GM18868 (cell line): ENCODE measurements at regions not wholly inside any gene's neighbourhood (a gene's known extent, or its start where the extent isn't known, plus 50 kb on each side); places are given as distances from the start of the nearest gene placed in this dataset.

ENCODE experiments used
- ATAC-seq: cut with Tn5 transposase; IDR thresholded peaks from one replicate; pipeline ENCODE4 v1.9.1; 2021; ENCODE audit warnings: mild to moderate bottlenecking, moderate library complexity; ENCODE audit not compliant: unreplicated experiment

GRCh38 chr17:53353919-53354351, 468.8 kb upstream of the KIF2B start:
- ATAC-seq: no peak

GRCh38 chr17:53344778-53345177, 477.9 kb upstream of the KIF2B start:
- ATAC-seq: no peak

GRCh38 chr17:53336281-53336680, 486.4 kb upstream of the KIF2B start:
- no peak for ATAC-seq

GRCh38 chr17:53335443-53335842, 487.3 kb upstream of the KIF2B start:
- no peak for ATAC-seq

GRCh38 chr17:53330756-53331155, 492.0 kb upstream of the KIF2B start:
- ATAC-seq: no peak

GRCh38 chr17:53321651-53322050, 501.1 kb upstream of the KIF2B start:
- no peak for ATAC-seq

GRCh38 chr17:53319947-53320346, 502.8 kb upstream of the KIF2B start:
- ATAC-seq: no peak

- no peak for ATAC-seq
Measured at GRCh38 chr17:53316988-53317387, 505.7 kb upstream of the KIF2B start.

- no peak for ATAC-seq
Measured at GRCh38 chr17:53316073-53316472, 506.7 kb upstream of the KIF2B start.

- ATAC-seq: no peak
Measured at GRCh38 chr17:53314521-53314920, 508.2 kb upstream of the KIF2B start.

- no peak for ATAC-seq
Measured at GRCh38 chr17:53313746-53314145, 509.0 kb upstream of the KIF2B start.

GRCh38 chr17:53278466-53278865, 544.3 kb upstream of the KIF2B start:
- ATAC-seq: no peak

- no peak for ATAC-seq
Measured at GRCh38 chr17:53273126-53273525, 549.6 kb upstream of the KIF2B start.

- no peak for ATAC-seq
Measured at GRCh38 chr17:53270936-53271335, 551.8 kb upstream of the KIF2B start.

GRCh38 chr17:53264730-53265129, 558.0 kb upstream of the KIF2B start:
- no peak for ATAC-seq

GRCh38 chr17:53253956-53254597, 568.6 kb upstream of the KIF2B start:
- no peak for ATAC-seq

GRCh38 chr17:53249036-53249435, 573.7 kb upstream of the KIF2B start:
- ATAC-seq: no peak

GRCh38 chr17:53234138-53234537, 588.6 kb upstream of the KIF2B start:
- ATAC-seq: no peak

- ATAC-seq: no peak
Measured at GRCh38 chr17:53227514-53227913, 595.2 kb upstream of the KIF2B start.

- no peak for ATAC-seq
Measured at GRCh38 chr17:53227111-53227510, 595.6 kb upstream of the KIF2B start.

- ATAC-seq: no peak
Measured at GRCh38 chr17:53219821-53220220, 602.9 kb upstream of the KIF2B start.

- no peak for ATAC-seq
Measured at GRCh38 chr17:53218723-53219122, 604.0 kb upstream of the KIF2B start.

GRCh38 chr17:53217311-53217710, 605.4 kb upstream of the KIF2B start:
- no peak for ATAC-seq
